CD14-positive monocyte (primary cell): ENCODE measurements at regions not wholly inside any gene's neighbourhood (a gene's known extent, or its start where the extent isn't known, plus 50 kb on each side); places are given as distances from the start of the nearest gene placed in this dataset.

Experiments used
- DNase-seq, 3 donors: peaks; one replicate each; pipeline ENCODE4 v3.0.0-alpha.2; 2011 to 2022
- H2AFZ ChIP-seq: 2 replicates; pipeline ENCODE4 v1.6.0; 2012; ENCODE audit warnings: mild to moderate bottlenecking, low read depth, low read length, inconsistent platforms; ENCODE audit not compliant: insufficient read depth, poor library complexity, severe bottlenecking
- H3K27ac ChIP-seq, 2 donors: 1 replicate in 1 of 2; 2 replicates in 1 of 2; pipeline ENCODE4 v1.5.1; 2012 to 2013; ENCODE audit warnings: low read length in 2 of 2, control low read depth in 1 of 2, inconsistent platforms in 1 of 2, low read depth in 1 of 2, mild to moderate bottlenecking in 1 of 2
- H3K27me3 ChIP-seq, 2 donors: one replicate each; pipeline versions ENCODE4 v1.6.0 to v1.6.1; 2011 to 2013; ENCODE audit warnings: low read length in 2 of 2; ENCODE audit not compliant: control insufficient read depth in 2 of 2, insufficient read depth in 2 of 2
- H3K36me3 ChIP-seq, 2 donors: replicated peaks in 1 of 2; 1 replicate in 1 of 2; 2 replicates in 1 of 2; pipeline versions ENCODE4 v1.5.1 to v1.6.1; 2012 to 2013; ENCODE audit warnings: low read length in 2 of 2, control low read depth in 1 of 2, inconsistent platforms in 1 of 2, mild to moderate bottlenecking in 1 of 2; ENCODE audit not compliant: insufficient read depth in 2 of 2, control insufficient read depth in 1 of 2
- H3K4me1 ChIP-seq, 2 donors: 1 replicate in 1 of 2; 2 replicates in 1 of 2; pipeline versions ENCODE4 v1.5.1 to v1.6.1; 2012 to 2013; ENCODE audit warnings: low read length in 2 of 2, control low read depth in 1 of 2, inconsistent platforms in 1 of 2, mild to moderate bottlenecking in 1 of 2, moderate library complexity in 1 of 2; ENCODE audit not compliant: insufficient read depth in 2 of 2, control insufficient read depth in 1 of 2
- H3K4me2 ChIP-seq: replicated peaks from 2 replicates; pipeline ENCODE3; 2012; ENCODE audit warnings: low read length, moderate library complexity, mild to moderate bottlenecking; ENCODE audit not compliant: poor library complexity, severe bottlenecking; ENCODE audit errors: extremely low read depth
- H3K4me3 ChIP-seq, 3 experiments: fragments of 200-600 bp in 1 of 3; sonication (generic) in 1 of 3; replicated peaks in 1 of 3; 1 replicate in 2 of 3; 2 replicates in 1 of 3; pipeline ENCODE4 v1.5.1; 2011 to 2013; ENCODE audit warnings: low read length in 3 of 3, mild to moderate bottlenecking in 3 of 3, control low read depth in 2 of 3, low read depth in 2 of 3, inconsistent platforms in 1 of 3, moderate library complexity in 1 of 3
- H3K79me2 ChIP-seq: 2 replicates; pipeline ENCODE4 v1.6.0; 2012; ENCODE audit warnings: mild to moderate bottlenecking, control low read depth, inconsistent platforms, low read length, moderate library complexity; ENCODE audit not compliant: insufficient read depth
- H3K9ac ChIP-seq: 2 replicates; pipeline ENCODE4 v1.6.0; 2017; ENCODE audit warnings: low read length, mild to moderate bottlenecking; ENCODE audit not compliant: insufficient read depth, poor library complexity, severe bottlenecking
- H3K9me3 ChIP-seq, 2 donors: replicated peaks in 1 of 2; 1 replicate in 1 of 2; 2 replicates in 1 of 2; pipeline versions ENCODE4 v1.5.1 to v1.6.1; 2012 to 2013; ENCODE audit warnings: low read length in 2 of 2, control low read depth in 1 of 2; ENCODE audit not compliant: control insufficient read depth in 1 of 2, insufficient read depth in 1 of 2
- H4K20me1 ChIP-seq: 2 replicates; pipeline ENCODE4 v1.6.0; 2012; ENCODE audit warnings: mild to moderate bottlenecking, low read length, control low read depth, moderate library complexity; ENCODE audit not compliant: insufficient read depth
- H3K27ac Mint-ChIP-seq, 7 donors: one replicate each; pipeline ENCODE4 v1.8.0; 2020; ENCODE audit warnings: mild to moderate bottlenecking in 7 of 7, mixed read lengths in 7 of 7, moderate library complexity in 6 of 7, inconsistent platforms in 2 of 7
- H3K27me3 Mint-ChIP-seq, 3 donors: one replicate each; pipeline ENCODE4 v1.8.0; 2021 to 2022; ENCODE audit warnings: low read depth in 3 of 3, mild to moderate bottlenecking in 3 of 3, mixed read lengths in 3 of 3, moderate library complexity in 3 of 3, inconsistent platforms in 1 of 3
- H3K36me3 Mint-ChIP-seq, 2 donors: one replicate each; pipeline ENCODE4 v1.8.0; 2020; ENCODE audit warnings: mixed read lengths in 2 of 2, inconsistent platforms in 1 of 2, mild to moderate bottlenecking in 1 of 2
- H3K4me1 Mint-ChIP-seq: one replicate; pipeline ENCODE4 v1.8.0; 2020; ENCODE audit warnings: mild to moderate bottlenecking, mixed read lengths
- H3K4me3 Mint-ChIP-seq, 2 donors: one replicate each; pipeline ENCODE4 v1.8.0; 2020; ENCODE audit warnings: mild to moderate bottlenecking in 2 of 2, mixed read lengths in 2 of 2, moderate library complexity in 1 of 2
- H3K9me3 Mint-ChIP-seq, 7 donors: one replicate each; pipeline ENCODE4 v1.8.0; 2020 to 2022; ENCODE audit warnings: mixed read lengths in 7 of 7, mild to moderate bottlenecking in 6 of 7, moderate library complexity in 6 of 7, inconsistent platforms in 2 of 7
- CTCF ChIP-seq: fragments of 200-600 bp; IDR thresholded peaks from one replicate; pipeline ENCODE4 v1.8.0; 2022; ENCODE audit warnings: antibody characterized with exemption, mild to moderate bottlenecking
- WGBS: methylation state at CpG from one replicate; pipeline ENCODE4 v1.1.5; 2013; ENCODE audit warnings: missing lambda C conversion rate; ENCODE audit not compliant: insufficient coverage; 5-methylcytosine and 5-hydroxymethylcytosine counted together
- intact Hi-C, 2 donors: fragments of 100-400 bp; cut with micrococcal nuclease; formaldehyde crosslinking; loops; one replicate each; pipeline versions ENCODE4 v1.15.0 to v1.15.1; 2023

DNA sequence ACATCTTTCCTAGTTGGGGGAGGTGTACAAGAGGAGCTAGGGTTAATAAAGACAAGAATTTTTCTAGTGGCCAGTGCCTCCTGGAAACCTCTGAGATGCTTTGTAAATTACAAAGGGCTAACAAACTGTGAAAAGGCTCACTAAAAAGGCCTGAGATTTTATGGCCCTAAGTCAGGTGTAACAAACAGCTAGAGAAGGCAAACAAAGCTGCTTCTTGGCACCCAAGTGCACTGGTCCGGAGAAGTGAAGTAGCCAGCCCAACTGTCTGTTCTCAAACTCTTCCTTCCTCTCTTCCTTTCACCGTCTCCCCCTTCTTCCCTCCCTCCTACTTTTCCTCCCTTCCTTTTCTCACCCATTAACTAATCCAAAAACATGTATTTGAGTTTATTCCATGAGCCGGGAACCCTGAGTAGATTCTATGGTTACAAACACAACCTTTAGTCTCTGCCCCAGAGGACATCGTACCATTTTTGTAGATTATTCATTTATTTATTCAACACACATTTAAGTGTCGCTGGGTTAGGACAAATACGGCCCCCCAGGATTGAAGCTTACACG, 143.4 kb upstream of the PCGF5 start:
- H3K27ac Mint-ChIP-seq: peak overlapping the region in 1 of 7 donors; percentile 10
- H2AFZ ChIP-seq: no peak overlapping the region
- no peaks in the 10 kb centered on the region for H3K4me1 ChIP-seq
- no peak for TF ChIP-seq CTCF
- H3K36me3 Mint-ChIP-seq: no peaks in the 10 kb centered on the region
- no peak overlapping the region for H3K4me2 ChIP-seq
- no peaks in the 10 kb centered on the region for H3K4me1 Mint-ChIP-seq
- H3K9ac ChIP-seq: no peak overlapping the region
- no peaks in the 10 kb centered on the region for H3K27me3 ChIP-seq
- H3K9me3 Mint-ChIP-seq: peaks cover 0 to 8% (median 3%) of the 10 kb centered on the region in 7 donors
- no peaks in the 10 kb centered on the region for H4K20me1 ChIP-seq
- H3K79me2 ChIP-seq: no peaks in the 10 kb centered on the region
- no peaks in the 10 kb centered on the region for H3K9me3 ChIP-seq
- intact Hi-C loops: no loop called here
- peaks cover 10 to 12% (median 11%) of the 10 kb centered on the region in 3 donors for H3K27me3 Mint-ChIP-seq
- H3K4me3 Mint-ChIP-seq: no peak overlapping the region
- H3K27ac ChIP-seq: no peak overlapping the region
- no peak for DNase-seq
- H3K36me3 ChIP-seq: no peaks in the 10 kb centered on the region
- no peak overlapping the region for H3K4me3 ChIP-seq
- 86% methylated on average over 7 of the region's 7 CpGs for WGBS

- Mint-ChIP-seq H3K27ac (no peak overlapping the region), H3K27me3 (peaks cover 10 to 12% (median 11%) of the 10 kb centered on the region in 3 donors), H3K4me3 (no peak overlapping the region), H3K4me1 (no peaks in the 10 kb centered on the region), H3K36me3 (no peaks in the 10 kb centered on the region), H3K9me3 (peaks cover 0 to 8% (median 2%) of the 10 kb centered on the region in 7 donors)
- Histone ChIP-seq H3K4me2 (no peak overlapping the region), H3K4me3 (no peak overlapping the region), H3K79me2 (no peaks in the 10 kb centered on the region), H3K9me3 (no peaks in the 10 kb centered on the region), H3K4me1 (no peaks in the 10 kb centered on the region), H3K36me3 (no peaks in the 10 kb centered on the region), H3K27me3 (no peaks in the 10 kb centered on the region), H3K9ac (no peak overlapping the region), H3K27ac (no peak overlapping the region), H4K20me1 (no peaks in the 10 kb centered on the region), H2AFZ (no peak overlapping the region)
- intact Hi-C loops: no loop called here
- no peak for DNase-seq
- WGBS: 88% methylated on average over 8 of the region's 8 CpGs
- TF ChIP-seq CTCF: no peak
Observed at GRCh38 chr10:91077549-91078071, 142.9 kb upstream of the PCGF5 start.
